ENCODE measurements at regions not wholly inside any gene's neighbourhood (a gene's known extent, or its start where the extent isn't known, plus 50 kb on each side); places are given as distances from the start of the nearest gene placed in this dataset.

DNA sequence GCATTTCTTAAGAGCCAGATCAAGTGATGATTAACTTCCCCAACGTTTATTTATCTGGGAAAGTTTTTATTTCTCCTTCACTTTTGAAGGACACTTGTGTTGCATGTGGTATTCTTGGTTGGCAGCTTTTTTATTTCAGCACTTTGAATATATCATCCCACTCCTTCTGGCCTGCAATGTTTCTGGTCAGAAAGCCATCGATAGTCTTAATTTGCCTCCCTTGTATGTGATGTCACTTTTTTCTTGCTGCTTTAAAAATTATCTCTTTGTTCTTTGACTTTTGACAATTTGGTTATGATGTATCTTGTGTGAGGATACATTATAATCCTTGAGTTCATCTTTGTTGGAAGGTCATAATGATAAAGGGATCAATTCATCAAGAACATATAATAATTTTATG, 503.2 kb downstream of the OTOL1 start:
- H3K4me1 ChIP-seq = no peaks in the 10 kb centered on the region
- H3K27ac ChIP-seq = no peak overlapping the region
- no peak for DNase-seq
- no peak overlapping the region for H3K4me3 ChIP-seq
- 66 to 74% methylated on average over 2 of the region's 2 CpGs for WGBS, 2 donors
- TF ChIP-seq, protein P1, sequence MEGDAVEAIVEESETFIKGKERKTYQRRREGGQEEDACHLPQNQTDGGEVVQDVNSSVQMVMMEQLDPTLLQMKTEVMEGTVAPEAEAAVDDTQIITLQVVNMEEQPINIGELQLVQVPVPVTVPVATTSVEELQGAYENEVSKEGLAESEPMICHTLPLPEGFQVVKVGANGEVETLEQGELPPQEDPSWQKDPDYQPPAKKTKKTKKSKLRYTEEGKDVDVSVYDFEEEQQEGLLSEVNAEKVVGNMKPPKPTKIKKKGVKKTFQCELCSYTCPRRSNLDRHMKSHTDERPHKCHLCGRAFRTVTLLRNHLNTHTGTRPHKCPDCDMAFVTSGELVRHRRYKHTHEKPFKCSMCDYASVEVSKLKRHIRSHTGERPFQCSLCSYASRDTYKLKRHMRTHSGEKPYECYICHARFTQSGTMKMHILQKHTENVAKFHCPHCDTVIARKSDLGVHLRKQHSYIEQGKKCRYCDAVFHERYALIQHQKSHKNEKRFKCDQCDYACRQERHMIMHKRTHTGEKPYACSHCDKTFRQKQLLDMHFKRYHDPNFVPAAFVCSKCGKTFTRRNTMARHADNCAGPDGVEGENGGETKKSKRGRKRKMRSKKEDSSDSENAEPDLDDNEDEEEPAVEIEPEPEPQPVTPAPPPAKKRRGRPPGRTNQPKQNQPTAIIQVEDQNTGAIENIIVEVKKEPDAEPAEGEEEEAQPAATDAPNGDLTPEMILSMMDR (IDR thresholded peaks at IDR 0.05) = no peak
- TF ChIP-seq POLR2A (IDR thresholded peaks at IDR 0.05) (no peak), EP300 (IDR thresholded peaks at IDR 0.05) (no peak), POLR2AphosphoS5 (IDR thresholded peaks at IDR 0.05) (no peak)
- no peaks in the 10 kb centered on the region for H3K27me3 ChIP-seq
- peaks cover 3 to 16% (median 8%) of the 10 kb centered on the region in 4 donors for H3K9me3 ChIP-seq
- ATAC-seq (ENCODE audit: low FRiP score in 2 of 2) = no peak
- no peaks in the 10 kb centered on the region for H3K36me3 ChIP-seq

GRCh38 chr3:162007722-162008121, 511.1 kb downstream of the OTOL1 start:
- no peak for ATAC-seq (ENCODE audit: low FRiP score in 2 of 2)
- 57 to 85% methylated on average over 2 of the region's 2 CpGs for WGBS, 2 donors
- Histone ChIP-seq H3K27ac (no peak overlapping the region), H3K4me3 (no peak overlapping the region), H3K36me3 (no peaks in the 10 kb centered on the region), H3K4me1 (no peaks in the 10 kb centered on the region), H3K9me3 (no peaks in the 10 kb centered on the region), H3K27me3 (no peaks in the 10 kb centered on the region)
- DNase-seq = no peak
- TF ChIP-seq, protein P1 (IDR thresholded peaks at IDR 0.05) = no peak
- TF ChIP-seq POLR2AphosphoS5 (IDR thresholded peaks at IDR 0.05) = no peak

DNA sequence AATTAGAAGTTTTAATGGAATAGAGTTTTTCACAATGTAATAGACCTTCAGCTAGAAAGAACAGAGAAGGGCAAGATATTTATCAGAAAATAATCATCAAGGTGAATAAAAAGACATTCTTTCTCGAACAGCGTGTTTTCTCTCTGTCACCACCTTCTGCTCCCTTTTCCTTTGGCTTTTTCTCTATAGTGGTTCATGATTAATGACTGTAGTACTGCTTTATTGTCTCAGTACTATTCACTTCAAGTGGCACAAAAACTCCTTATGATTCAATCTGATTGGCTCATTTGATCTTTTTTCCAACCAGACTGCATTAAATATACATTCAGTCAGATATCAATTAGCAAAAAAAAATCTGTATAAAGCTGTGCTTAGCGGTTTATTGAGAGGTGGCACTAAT, 516.0 kb downstream of the OTOL1 start:
- Histone ChIP-seq H3K36me3 (no peaks in the 10 kb centered on the region), H3K4me1 (no peaks in the 10 kb centered on the region), H3K27ac (no peak overlapping the region), H3K9me3 (no peaks in the 10 kb centered on the region), H3K27me3 (no peaks in the 10 kb centered on the region), H3K4me3 (no peak overlapping the region)
- 65 to 73% methylated on average over 3 of the region's 3 CpGs for WGBS, 2 donors
- ATAC-seq (ENCODE audit: low FRiP score in 2 of 2) (no peak), DNase-seq (no peak)
- TF ChIP-seq, protein P1 (IDR thresholded peaks at IDR 0.05) = no peak
- TF ChIP-seq POLR2A (IDR thresholded peaks at IDR 0.05) (no peak), POLR2AphosphoS5 (IDR thresholded peaks at IDR 0.05) (no peak), EP300 (IDR thresholded peaks at IDR 0.05) (no peak)

DNA sequence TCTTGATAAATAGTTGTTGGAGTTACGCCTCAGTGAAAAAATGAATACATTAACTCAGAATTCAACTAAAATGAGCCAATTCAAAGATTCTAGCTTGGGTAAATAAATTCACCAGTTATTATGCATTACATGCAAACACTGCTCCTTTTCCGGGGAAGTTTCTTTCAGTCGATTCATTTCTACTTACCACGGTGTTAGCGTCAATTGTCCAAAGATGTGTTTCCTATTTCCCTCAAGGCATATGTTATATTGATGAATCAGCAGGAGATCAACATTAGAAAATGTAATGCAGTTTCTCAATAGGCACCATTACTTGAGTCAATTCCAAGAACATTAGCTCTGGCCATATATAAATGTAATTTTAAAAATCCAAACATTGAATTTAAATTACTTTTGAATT, 517.7 kb downstream of the OTOL1 start:
- no peak for DNase-seq
- Histone ChIP-seq H3K36me3 (no peaks in the 10 kb centered on the region), H3K4me3 (no peak overlapping the region), H3K4me1 (no peaks in the 10 kb centered on the region), H3K27ac (no peak overlapping the region), H3K9me3 (no peaks in the 10 kb centered on the region), H3K27me3 (no peaks in the 10 kb centered on the region)
- WGBS, 2 donors = 89 to 92% methylated on average over 5 of the region's 5 CpGs
- TF ChIP-seq POLR2AphosphoS5 (IDR thresholded peaks at IDR 0.05) = no peak
- TF ChIP-seq POLR2A (IDR thresholded peaks at IDR 0.05) = no peak
- TF ChIP-seq EP300 (IDR thresholded peaks at IDR 0.05) = no peak
- TF ChIP-seq, protein P1 (IDR thresholded peaks at IDR 0.05) = no peak
- ATAC-seq (ENCODE audit: low FRiP score in 2 of 2) = no peak

- DNase-seq = no peak
- no peak for ATAC-seq (ENCODE audit: low FRiP score in 2 of 2)
- no peaks in the 10 kb centered on the region for H3K36me3 ChIP-seq
- no peaks in the 10 kb centered on the region for H3K9me3 ChIP-seq
- H3K4me3 ChIP-seq = no peak overlapping the region
- TF ChIP-seq POLR2AphosphoS5 (IDR thresholded peaks at IDR 0.05) (no peak), EP300 (IDR thresholded peaks at IDR 0.05) (no peak), POLR2A (IDR thresholded peaks at IDR 0.05) (no peak)
- TF ChIP-seq, protein P1 (IDR thresholded peaks at IDR 0.05) = no peak
- no peaks in the 10 kb centered on the region for H3K4me1 ChIP-seq
- no peaks in the 10 kb centered on the region for H3K27me3 ChIP-seq
- no peak overlapping the region for H3K27ac ChIP-seq
Measured at GRCh38 chr3:162015856-162016255, 519.2 kb downstream of the OTOL1 start.

Data from upper lobe of left lung (tissue), 6 donors.